GM19467 (cell line): ENCODE measurements at regions not wholly inside any gene's neighbourhood (a gene's known extent, or its start where the extent isn't known, plus 50 kb on each side); places are given as distances from the start of the nearest gene placed in this dataset.

Source experiments
- ATAC-seq: cut with Tn5 transposase; IDR thresholded peaks from one replicate; pipeline ENCODE4 v1.9.1; 2021; ENCODE audit warnings: mild to moderate bottlenecking, moderate library complexity; ENCODE audit not compliant: unreplicated experiment

DNA sequence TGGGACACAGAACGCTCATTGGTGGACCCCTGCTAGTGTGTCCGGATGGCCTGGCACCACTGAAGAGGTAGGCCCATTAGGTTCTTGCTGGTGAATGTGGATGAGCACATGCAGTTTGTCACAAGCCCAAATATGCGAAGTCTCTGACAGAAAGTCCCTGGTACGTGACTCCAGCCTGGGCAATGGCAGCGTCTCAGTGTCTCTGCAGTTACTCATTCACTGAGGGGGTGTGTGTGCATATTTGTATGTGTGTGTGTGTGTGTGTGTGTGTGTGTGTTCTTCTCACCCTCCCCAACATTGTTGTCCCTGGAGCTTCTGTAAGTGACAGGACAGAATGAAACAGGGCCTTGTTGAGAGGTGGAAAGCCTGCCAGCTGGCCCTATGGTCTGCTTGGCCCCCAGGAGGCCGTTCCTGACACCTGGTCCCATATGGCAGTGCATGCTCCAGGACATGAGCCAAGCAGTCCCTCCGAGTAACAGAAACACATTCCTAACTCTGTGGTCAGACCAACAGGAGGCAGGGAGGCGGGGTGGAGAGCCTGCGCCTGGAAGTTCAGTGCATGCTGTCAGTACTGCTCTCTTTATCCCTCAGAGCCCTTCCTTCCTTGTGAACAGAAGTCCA is 169.9 kb downstream of the SLC28A3 start:
- ATAC-seq, result no peak

DNA sequence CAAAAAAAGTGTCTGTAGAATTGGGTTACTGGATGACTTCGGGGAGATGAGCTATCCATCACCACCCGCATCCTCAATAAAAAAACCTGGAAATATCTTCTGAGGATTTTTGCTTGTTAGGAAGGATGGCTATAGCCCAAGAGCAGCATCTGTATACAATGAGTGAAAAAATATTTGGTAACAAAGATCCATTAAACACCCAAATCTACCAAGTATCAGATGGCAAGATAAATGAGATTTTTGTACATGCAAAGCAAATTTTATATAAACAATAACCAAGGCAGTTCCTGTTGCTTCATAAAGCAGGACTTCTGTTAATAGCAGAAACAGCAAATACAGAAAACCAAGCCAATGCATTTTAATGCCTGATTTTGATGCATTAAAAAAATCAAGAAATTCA is 166.6 kb downstream of the SLC28A3 start:
- no peak for ATAC-seq

DNA sequence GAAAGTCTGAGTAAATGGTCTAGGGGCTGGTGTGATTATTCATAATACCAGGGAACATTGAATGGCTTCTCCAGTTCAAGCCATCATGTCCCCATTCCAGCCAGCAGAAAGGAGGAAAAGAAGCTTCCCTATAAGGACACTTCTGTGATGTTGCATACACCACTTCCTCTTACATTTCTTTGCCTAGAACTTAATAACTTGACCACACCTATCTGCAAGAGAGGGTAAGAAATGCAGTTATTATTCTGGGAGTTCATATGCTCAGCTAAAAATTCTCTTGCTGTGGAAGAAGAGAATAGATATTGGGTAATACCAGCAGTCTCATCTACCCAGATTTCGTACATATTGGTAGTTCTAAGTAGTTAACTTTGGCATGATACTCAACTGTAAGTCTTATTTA is 166.1 kb downstream of the SLC28A3 start:
- ATAC-seq, result no peak

DNA sequence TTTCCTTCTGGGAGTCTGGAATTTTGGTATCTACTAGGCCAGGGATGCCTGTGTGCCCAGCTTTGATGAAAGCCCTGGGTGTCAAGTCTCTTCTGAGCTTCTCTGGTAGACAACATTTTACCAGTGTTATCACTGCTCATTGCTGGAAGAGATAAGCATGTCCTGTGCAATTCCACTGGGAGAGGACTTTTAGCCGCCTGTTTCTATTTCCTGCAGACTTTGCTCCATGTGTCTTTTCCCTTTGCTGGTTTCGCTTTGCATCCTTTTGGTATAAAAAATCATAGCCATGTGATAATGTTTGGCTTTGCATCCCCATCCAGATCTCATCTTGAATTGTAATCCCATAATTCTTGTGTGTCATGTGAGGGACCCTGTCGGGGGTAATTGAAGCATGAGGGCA is 163.2 kb downstream of the SLC28A3 start:
- ATAC-seq, result no peak

DNA sequence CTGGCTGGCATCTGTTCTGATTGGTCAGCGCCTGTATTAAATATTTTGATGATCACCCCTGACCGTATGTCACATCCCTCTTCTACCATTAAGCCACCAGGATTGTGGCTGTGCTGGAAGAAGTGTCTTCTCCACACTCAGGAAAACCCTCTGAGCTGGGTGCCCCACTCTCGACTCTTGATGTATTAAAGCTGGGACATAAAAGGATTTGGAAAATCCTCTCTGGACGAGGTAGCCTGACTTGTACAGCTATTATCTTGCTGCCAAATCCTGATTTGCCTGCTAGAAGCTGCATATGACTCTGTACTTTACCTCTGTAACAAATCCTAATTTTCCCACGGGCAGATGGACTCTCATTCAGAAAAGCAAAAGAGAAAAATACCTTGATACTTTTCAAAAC is 161.0 kb downstream of the SLC28A3 start:
- no peak for ATAC-seq

DNA sequence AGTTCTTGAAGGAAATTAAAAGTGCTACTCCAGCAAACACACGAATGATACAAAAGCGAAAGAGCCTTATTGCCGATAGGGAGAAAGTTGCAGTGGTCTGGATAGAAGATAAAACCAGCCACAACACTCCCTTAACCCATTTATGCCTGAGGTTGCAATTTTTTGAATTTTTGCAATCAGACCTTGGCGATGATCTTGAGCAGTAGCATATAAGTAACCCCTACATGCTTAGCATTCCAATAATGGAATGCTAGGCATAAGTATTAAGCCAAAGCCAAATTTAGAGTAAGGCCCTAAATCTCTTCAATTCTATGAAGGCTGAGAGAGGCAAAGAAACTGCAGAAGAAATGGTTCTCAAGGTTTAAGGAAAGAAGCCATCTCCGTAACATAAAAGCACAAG is 153.5 kb downstream of the SLC28A3 start:
- no peak for ATAC-seq

DNA sequence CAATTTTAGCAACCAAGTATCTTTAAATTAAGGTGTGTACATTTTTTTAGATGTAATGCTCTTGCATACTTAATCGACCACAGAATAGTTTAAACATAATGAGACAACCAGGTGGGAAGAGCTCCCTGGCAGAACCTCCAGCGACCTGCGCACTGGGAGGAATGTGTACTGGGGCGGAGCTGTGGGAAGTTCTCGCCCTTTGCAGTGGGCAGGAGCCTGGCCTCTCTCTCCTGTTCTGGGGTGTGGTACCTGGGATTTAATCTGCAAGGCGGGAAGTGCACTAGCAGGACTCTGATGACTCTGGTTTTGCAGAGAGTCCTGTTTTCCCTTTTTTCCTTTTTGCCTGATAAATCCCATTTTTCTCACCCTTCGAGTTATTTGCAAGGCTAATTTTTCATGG is 150.7 kb downstream of the SLC28A3 start:
- no peak for ATAC-seq

DNA sequence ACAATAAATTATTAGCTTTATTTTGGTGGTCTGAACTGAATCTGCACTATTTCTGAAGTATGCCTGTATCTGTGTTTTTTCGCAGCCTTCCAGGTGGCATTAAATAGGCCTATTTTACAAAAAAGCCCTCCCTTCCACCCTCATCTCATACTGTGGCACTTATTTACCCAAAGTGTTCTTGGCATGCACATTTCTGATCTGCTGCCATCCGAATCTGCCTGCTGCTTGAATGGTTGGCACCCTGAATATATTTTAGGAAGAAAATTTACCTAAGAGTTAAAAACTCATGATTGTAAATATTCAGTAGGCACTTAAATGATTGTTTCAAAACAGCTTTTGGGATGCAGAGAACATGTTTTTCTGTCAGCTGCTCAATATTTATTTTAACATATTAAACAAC is 150.1 kb downstream of the SLC28A3 start:
- no peak for ATAC-seq

DNA sequence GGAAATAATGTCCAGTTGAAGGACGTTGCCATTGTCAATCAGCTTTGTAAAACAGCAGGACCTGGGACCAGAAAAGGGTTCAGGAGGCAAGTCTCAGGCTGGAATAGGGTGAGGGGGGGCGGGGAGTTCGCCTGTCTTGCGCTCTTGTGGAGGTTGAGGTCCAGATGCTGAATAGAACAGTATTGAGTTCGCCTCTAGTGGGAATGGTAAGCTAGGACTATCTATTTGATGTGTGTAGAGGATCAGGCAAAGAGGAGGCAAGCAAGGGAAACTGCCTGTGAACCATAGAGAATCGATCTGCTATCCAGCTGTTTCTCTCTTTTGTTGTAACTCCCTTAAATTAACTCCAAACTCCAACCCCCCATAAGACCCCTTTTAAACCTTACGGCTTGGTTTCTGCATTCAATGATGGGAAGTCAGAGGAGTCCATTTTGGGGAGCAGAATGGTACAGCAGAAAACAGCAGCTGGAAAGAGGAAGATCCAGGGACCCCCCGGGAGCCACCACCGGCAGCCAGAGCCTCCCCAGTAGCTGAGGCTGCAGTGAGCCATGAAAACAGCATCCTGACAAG is 133.7 kb downstream of the SLC28A3 start:
- ATAC-seq, result no peak

DNA sequence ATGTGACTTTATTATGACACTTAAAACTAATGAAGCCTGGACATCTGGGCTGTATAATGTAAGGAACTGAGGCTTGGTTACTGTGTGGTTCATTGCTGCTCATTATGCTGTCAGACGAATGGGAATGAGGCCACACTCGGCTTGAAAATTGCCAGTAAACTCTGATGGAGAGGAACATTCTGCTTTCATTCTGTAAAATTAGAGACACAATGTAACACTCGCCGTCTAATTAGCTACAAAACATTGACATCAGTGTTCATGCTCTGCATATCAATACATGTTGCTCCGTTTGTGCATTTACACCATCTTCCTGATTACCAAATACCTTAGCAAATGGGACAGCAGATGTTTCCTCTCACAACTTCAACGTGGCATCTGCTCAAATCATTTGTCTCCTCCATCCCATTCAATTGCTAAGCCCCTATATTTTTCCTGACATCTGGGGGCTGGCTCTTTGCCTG is 133.0 kb downstream of the SLC28A3 start:
- no peak for ATAC-seq

DNA sequence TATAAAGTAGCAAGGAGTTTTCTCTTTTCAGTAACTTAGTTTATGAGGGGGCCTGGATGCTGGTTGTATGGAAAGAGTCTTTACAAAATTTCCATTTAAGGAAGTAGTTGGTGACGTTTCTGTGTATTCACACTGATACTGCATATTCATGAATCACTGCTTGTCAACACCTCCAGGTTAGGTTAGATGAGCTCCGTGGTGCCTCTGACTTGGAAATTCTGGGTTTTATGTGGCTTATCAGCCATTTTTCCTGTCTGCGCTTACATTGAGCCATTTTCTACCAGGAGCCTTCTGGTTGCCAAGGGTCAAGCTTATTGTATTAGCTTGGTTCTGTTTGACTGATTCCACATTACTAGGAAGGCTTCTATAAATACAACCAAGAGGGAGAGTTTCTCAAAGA is 128.3 kb downstream of the SLC28A3 start:
- ATAC-seq, result no peak

DNA sequence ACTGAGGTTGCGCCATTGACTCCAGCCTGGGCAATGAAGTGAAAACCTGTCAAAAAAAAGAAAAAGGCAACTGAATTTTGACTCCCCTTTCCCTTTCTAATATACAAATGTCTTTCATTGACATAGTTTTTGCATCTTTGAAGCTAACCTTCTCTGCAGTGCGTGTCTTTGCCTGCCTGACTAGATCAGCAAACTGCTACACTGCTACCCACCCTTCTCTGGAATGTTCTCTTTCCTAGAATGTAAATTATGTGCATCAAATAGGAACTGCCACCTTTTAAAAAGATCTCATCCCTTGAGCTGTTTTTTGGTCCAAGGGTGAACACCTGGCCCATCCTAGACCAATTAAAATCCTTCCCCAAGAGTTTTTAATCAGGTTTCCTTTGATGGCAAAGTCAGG is 127.6 kb downstream of the SLC28A3 start:
- no peak for ATAC-seq

DNA sequence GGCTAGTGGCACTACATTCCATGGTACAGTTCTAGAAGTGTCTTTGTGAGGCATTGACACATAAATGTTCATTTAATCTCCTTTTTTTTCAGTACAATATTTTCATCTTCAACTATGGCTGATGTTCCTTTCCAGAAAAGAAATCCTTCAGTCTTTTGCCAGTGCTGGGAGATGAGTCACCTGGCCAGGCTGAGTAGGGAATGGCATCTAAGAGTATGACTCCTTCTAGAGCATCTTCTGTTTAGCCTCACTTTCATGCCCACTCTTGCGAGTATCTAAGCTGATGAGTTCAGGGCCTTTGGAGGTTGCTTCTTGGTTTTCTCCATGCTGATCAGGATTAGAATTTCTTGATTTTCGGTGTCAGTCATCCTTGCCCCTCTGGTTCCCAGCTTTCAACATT is 124.4 kb downstream of the SLC28A3 start:
- ATAC-seq, result no peak

DNA sequence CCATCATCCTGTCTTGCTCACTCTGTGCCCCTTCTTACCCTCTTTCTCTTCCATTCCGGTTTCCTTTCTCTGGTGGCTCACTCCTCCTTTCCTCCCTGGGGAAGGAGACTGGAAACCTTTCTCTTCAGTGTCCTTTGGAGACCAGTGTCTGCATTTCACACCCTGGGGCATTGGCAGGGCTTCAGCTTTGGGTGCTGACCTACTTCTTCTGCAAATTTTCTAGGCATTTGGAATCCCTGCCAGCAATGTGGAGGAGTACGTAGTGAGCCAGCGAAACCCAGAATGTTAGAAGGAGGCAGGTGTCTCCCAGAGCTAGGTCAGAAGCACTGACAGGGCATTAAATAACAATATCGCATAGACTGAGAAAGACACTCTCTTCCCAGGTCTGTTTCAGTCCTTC is 122.2 kb downstream of the SLC28A3 start:
- no peak for ATAC-seq

DNA sequence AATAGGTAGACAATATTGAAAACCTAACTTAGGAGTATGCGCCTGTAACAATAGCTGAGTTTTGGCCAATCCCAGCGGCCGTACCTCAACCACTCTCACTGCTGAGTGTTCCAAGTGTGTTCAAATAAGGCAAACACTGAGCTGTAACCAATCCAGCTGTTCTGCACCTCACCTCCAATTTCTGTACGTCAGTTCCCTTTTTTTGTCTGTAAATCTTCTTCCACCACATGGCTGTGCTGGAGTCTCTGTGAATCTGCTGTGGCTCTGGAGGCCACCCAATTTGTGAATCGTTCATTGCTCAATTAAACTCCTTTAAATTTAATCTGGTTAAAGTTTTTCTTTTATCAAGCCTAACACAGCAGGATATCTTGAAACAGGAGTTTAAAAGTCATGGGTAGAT is 116.3 kb downstream of the SLC28A3 start:
- no peak for ATAC-seq
